HG02642 (cell line): ENCODE measurements at regions not wholly inside any gene's neighbourhood (a gene's known extent, or its start where the extent isn't known, plus 50 kb on each side); places are given as distances from the start of the nearest gene placed in this dataset.

Experiments used
- ATAC-seq: cut with Tn5 transposase; IDR thresholded peaks from one replicate; pipeline ENCODE4 v1.9.1; 2021; ENCODE audit warnings: mild to moderate bottlenecking; ENCODE audit not compliant: unreplicated experiment, poor library complexity

- peak; percentile 82 for ATAC-seq
Measured at GRCh38 chr15:70319466-70319865, 221.7 kb upstream of the TLE3 start.

DNA sequence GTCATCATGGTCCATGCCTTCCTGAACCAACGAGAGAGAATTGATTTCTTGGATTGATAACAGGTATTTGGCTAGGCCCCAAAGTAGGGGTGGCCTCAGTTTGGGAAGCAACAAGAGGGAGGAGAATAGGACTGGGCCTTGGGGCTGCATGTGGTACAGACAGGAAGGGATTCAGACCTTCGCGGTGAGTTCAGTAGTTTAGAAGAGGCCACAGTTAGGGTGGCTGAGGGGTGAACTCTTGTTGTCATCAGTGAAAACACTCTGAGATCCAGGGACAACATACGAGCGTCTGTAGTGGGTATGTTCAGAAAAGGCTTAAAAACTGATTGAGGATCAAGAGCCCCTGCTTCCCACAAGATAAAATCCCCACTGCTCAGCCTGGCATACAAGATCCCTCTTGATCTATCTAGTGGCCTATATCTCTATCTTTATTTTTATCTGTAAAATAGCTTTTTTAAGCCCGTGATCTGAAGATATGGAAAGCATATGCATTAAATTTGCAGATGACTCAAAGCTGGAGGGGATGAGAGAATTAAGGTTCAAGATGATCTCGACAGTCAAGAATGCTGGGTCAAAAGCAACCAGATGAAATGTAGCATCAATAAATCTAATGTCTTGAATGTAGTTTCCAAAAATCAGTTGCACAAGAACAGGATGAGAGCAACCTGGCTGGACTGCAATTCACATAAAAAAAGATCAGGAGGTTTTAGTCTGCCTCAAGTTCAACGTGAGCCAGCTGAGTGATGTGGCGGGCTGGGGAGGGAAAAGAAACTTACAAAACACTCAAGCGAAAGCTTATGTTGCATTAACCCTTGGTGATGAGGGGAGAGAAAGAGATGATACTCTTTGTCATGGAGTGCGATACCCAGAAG, 221.1 kb upstream of the TLE3 start:
- ATAC-seq = no peak

DNA sequence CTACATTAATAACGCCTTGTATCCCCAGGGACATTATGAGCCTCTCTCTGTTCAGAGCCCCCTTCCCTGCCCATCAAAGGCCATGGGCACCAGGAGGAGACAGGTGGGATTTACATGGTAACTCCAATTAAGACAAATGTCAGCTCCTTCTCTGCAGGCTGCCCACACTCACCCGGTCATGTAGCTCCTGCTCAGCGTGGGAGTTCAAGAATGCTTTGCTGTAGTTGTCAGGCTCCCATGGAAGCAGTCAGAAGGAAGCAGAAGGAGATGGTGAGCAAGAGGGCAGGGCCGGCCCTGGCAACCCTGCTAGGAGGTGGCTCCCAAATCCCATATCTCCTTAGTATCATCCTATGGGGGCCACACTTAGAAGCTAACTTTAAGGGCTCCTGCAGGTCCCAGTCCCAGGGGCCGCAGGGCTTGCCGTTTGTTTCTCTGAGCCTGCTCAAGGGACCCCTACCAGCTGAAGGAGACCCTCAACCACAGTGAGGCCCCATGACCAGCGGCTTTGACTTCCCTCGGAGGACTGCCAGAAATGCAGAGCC, 218.4 kb upstream of the TLE3 start:
- no peak for ATAC-seq

GRCh38 chr15:70315431-70315830, 217.7 kb upstream of the TLE3 start:
- ATAC-seq = no peak

- no peak for ATAC-seq
Measured at GRCh38 chr15:70314688-70315087, 217.0 kb upstream of the TLE3 start.

GRCh38 chr15:70314018-70314354, 216.3 kb upstream of the TLE3 start:
- no peak for ATAC-seq

- no peak for ATAC-seq
Measured at GRCh38 chr15:70313099-70314017, 215.6 kb upstream of the TLE3 start.

GRCh38 chr15:70311821-70312220, 214.1 kb upstream of the TLE3 start:
- no peak for ATAC-seq

DNA sequence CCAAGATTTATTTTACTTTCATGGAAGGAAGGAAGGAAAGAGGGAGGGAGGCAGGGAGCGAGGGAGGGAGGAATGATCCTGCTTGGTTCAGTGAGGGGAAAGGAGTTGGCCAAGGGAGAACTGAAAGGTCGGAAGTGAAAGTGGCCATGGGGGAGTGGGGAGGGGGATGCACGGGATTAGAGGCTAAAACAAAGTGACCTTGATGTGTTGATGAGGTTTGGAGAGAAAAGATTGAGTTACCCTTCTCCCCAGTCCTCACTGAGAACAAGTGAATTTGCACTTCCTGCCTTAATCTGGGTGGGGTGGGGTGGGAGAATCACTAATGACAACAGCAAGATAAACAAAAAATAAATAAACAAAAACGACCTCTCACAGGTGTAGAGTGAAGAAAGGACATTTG, 212.0 kb upstream of the TLE3 start:
- ATAC-seq = no peak

DNA sequence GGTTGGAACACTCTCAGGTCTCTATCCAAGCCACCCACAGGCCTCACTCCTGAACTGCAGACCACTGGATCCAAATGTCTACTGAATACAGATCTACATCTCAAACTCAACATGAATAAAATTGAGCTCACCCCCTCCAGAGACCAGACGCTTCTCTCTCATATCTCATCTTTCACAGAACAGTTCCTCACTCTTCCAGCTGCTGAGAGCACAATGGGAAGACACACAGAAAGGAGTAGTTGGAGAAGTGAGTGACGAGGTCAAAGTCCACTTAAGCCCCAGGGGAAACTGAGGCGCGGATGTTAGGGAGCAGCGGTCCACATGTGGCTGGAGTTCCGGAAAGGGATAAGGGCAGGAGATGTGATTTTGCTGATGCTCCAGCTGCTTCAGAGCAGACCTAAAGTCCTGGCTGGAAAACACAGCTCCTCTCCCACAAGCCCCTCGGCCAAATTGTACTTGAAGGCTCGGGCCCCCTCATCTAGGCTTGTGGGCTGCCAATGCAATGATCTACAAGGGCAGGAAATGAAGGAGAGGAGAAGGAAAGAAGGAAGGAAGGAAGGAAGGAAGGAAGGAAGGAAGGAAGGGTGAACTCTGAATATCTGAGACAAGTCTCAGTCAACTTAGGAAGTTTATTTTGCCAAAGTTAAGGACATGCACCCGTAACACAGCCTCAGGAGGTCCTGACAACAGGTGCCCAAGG, 211.2 kb upstream of the TLE3 start:
- ATAC-seq = no peak

- ATAC-seq = peak; percentile 59
Measured at GRCh38 chr15:70308011-70308734, 210.5 kb upstream of the TLE3 start.

DNA sequence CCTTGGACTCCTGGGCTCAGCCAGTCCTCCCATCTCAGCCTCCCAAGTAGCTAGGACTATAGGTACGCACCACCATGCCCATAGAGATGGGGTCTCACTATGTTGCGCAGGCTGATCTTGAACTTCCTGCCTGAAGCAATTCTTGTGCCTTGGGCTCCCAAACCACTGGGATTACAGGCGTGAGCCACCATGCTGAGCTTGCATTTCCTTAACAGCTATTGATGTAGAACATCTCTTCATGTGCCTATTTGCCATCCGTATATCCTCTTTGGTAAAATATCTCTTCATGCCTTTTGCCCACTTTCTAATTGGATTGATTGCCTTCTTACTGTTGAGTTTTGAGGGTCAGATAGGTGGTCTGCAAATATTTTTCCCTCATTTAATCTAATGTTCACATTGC, 208.9 kb upstream of the TLE3 start:
- ATAC-seq = no peak

- no peak for ATAC-seq
Measured at GRCh38 chr15:70306081-70306480, 208.4 kb upstream of the TLE3 start.

DNA sequence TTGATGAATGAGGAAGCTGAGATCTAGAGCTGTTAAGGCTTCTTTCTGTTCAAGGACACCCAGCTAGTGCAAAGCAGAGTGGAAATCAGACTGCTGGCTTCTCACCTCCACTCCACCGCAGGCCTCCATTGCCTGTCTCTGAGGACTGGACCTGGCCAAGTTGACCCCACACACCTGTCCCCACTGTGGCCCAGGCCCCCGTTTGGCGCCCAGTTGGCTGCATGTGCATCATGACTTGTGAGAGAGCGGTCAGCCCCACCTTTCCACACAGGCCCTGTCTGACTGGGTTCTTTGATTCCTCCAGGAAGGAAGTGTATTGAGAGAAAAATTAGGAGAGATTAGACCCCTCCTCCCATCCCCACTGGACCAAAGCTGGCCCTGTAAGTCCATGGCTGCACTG, 206.3 kb upstream of the TLE3 start:
- ATAC-seq = no peak

- no peak for ATAC-seq
Measured at GRCh38 chr15:70302360-70302759, 204.6 kb upstream of the TLE3 start.

DNA sequence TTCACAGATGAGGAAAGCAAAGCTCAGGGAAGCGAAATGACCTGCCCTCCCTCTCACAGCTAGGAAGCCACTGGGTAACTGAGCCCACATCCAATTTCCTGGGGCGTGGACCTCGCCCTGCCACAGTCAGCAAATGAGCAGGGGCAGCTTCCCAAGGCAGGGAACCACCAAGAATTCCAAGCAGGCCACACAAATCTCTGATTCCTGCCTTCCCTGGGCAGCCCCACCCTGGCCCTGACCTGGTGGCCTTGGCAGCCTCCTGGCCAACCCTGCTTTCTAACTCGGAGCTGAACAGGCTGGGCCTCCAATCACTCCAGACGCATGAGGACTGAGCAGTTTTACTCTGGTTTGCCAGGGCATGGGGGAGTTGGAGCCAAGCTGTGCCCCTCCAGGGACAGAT, 203.7 kb upstream of the TLE3 start:
- no peak for ATAC-seq

- ATAC-seq = peak; percentile 94
Measured at GRCh38 chr15:70299931-70300869, 202.5 kb upstream of the TLE3 start.

DNA sequence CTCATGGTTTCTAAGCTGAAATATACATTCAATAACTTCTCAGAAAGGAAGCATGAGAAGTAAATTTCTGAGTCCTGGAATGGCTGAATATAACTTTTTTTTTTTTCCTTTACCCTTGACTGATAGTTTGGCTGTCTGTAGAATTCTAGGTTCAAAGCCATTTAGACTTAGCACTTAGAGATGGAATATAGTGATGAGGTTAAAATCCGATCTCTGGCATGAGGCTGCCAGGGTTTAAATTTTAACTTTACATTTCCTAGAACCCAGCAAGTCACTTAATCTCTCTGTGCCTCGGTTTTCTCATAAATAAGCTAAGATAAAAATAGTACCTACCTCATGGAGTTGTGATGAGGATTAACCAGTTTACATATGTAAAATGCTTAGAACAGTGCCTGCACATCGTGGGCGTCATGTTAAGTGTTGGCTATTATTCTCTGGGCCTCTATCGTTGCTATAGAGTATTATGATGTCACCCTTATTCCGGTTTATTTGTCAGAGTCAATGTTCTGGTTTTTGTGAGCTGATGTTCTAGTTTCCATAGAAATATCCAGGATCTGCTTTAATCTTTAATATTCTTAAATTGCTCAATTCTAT, 199.8 kb upstream of the TLE3 start:
- no peak for ATAC-seq
